ENCODE measurements at regions not wholly inside any gene's neighbourhood (a gene's known extent, or its start where the extent isn't known, plus 50 kb on each side); places are given as distances from the start of the nearest gene placed in this dataset.

- no peaks in the 10 kb centered on the region for H3K9me3 ChIP-seq (ENCODE audit: control insufficient read depth, insufficient read depth, low read length)
- TF ChIP-seq CTCF (IDR thresholded peaks at IDR 0.05; ENCODE audit: low read depth, low read length), result no peak
- ChIA-PET CTCF (no interaction called here), POLR2A (no interaction called here)
- no peaks in the 10 kb centered on the region for H3K27me3 ChIP-seq (ENCODE audit: control insufficient read depth, insufficient read depth, low read length)
- no peak for DNase-seq (ENCODE audit: low read depth, low spot score)
- H3K27ac ChIP-seq (ENCODE audit: low read depth, low read length), result no peak overlapping the region
- no peak overlapping the region for H3K4me3 ChIP-seq (ENCODE audit: low read depth, low read length)
Measured at GRCh38 chr9:120323125-120323524, 256.8 kb downstream of the CDK5RAP2 start.

DNA sequence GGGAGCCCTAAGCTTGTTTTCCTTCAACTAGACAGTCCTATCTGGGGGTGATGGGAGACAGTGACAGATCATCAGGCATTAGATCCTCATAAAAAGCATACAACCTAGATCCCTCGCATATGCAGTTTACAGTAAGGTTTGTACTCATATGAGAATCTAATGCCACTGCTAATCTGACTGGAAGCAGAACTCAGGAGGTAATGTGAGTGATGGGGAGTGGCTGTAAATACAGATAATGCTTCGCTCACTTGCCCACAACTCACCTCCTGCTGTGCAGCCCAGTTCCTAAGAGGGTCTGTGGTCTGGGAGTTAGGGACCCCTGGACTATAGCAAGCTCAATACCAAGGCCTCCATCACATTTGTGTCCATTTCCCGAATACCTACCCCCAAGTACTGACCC, 260.5 kb downstream of the CDK5RAP2 start:
- ChIA-PET POLR2A (no interaction called here), CTCF (no interaction called here)
- Histone ChIP-seq H3K27ac (ENCODE audit: low read depth, low read length) (no peak overlapping the region), H3K4me3 (ENCODE audit: low read depth, low read length) (no peak overlapping the region), H3K9me3 (ENCODE audit: control insufficient read depth, insufficient read depth, low read length) (no peaks in the 10 kb centered on the region), H3K27me3 (ENCODE audit: control insufficient read depth, insufficient read depth, low read length) (no peaks in the 10 kb centered on the region)
- DNase-seq (ENCODE audit: low read depth, low spot score), result no peak
- no peak for TF ChIP-seq CTCF (IDR thresholded peaks at IDR 0.05; ENCODE audit: low read depth, low read length)

DNA sequence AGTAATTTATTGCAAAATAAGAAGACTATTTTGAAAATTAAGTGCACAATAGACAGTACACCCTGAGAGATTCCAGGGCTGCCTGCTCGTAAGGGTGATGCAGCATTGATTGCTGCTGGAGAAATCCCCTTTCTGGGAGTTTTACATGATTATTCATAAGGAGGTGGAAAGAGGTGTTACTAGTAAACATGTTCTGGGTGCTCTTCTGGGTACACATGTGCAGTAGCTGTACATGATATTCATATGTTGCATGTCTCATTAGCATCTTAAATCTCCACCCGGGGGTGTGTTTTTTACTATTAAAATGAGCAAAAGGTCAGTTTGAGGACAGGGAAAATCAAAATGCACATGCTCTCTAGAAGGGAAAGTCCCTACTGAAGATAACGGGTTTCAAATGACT, 264.8 kb downstream of the CDK5RAP2 start:
- ChIA-PET CTCF (no interaction called here), POLR2A (no interaction called here)
- H3K4me3 ChIP-seq (ENCODE audit: low read depth, low read length), result no peak overlapping the region
- no peaks in the 10 kb centered on the region for H3K27me3 ChIP-seq (ENCODE audit: control insufficient read depth, insufficient read depth, low read length)
- no peak for DNase-seq (ENCODE audit: low read depth, low spot score)
- no peak for TF ChIP-seq CTCF (IDR thresholded peaks at IDR 0.05; ENCODE audit: low read depth, low read length)
- no peaks in the 10 kb centered on the region for H3K9me3 ChIP-seq (ENCODE audit: control insufficient read depth, insufficient read depth, low read length)
- H3K27ac ChIP-seq (ENCODE audit: low read depth, low read length), result no peak overlapping the region

GRCh38 chr9:120312031-120312430, 267.9 kb downstream of the CDK5RAP2 start:
- CTCF ChIA-PET, result no interaction called here

DNA sequence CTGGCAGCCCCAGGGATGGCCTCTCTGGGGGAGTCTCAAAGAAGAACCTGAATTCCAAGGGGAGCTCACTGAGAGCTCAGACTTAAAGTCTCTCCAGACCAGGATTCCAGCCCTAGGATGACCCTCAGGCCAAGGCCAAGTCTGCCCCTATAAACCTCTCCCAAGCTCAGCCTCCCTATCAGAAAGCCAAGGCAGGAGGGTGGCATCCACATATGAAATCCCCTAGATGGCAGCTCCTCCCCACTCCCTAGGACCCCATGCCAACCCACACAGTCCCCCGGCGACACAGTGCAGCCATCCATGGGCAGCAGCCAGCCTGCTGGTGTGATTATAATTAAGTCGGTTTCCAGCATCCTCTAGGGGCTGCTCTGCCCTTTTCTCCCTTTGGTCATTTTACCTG, 269.9 kb downstream of the CDK5RAP2 start:
- H3K27me3 ChIP-seq (ENCODE audit: control insufficient read depth, insufficient read depth, low read length), result no peaks in the 10 kb centered on the region
- no peak for TF ChIP-seq CTCF (IDR thresholded peaks at IDR 0.05; ENCODE audit: low read depth, low read length)
- CTCF ChIA-PET, result interaction anchor here (1.0 kb wide), 1 partner anchor 168 kb away, joined by 4 read pairs; no protein-coding TSS in a partner anchor
- H3K4me3 ChIP-seq (ENCODE audit: low read depth, low read length), result no peak overlapping the region
- POLR2A ChIA-PET, result no interaction called here
- H3K27ac ChIP-seq (ENCODE audit: low read depth, low read length), result no peak overlapping the region
- DNase-seq (ENCODE audit: low read depth, low spot score), result no peak
- H3K9me3 ChIP-seq (ENCODE audit: control insufficient read depth, insufficient read depth, low read length), result no peaks in the 10 kb centered on the region

More at GRCh38 chr9:120312031-120312430, 267.9 kb downstream of the CDK5RAP2 start:
- Histone ChIP-seq H3K27ac (ENCODE audit: low read depth, low read length) (no peak overlapping the region), H3K27me3 (ENCODE audit: control insufficient read depth, insufficient read depth, low read length) (no peaks in the 10 kb centered on the region), H3K9me3 (ENCODE audit: control insufficient read depth, insufficient read depth, low read length) (no peaks in the 10 kb centered on the region), H3K4me3 (ENCODE audit: low read depth, low read length) (no peak overlapping the region)
- DNase-seq (ENCODE audit: low read depth, low spot score), result no peak
- TF ChIP-seq CTCF (IDR thresholded peaks at IDR 0.05; ENCODE audit: low read depth, low read length), result no peak
- POLR2A ChIA-PET, result no interaction called here

Measured in AG04450 (cell line).